Astrocyte (in vitro differentiated cells and primary cell): ENCODE measurements at regions not wholly inside any gene's neighbourhood (a gene's known extent, or its start where the extent isn't known, plus 50 kb on each side); places are given as distances from the start of the nearest gene placed in this dataset.

Experiments
- DNase-seq: peaks from one replicate; pipeline ENCODE4 v3.0.0-alpha.2; 2010; ENCODE audit warnings: low read depth
- FAIRE-seq: peaks from 2 replicates; lab custom pipeline; 2011; peaks lifted over from hg19 to GRCh38; lab: Jason Lieb, UNC
- H2AFZ ChIP-seq: 2 replicates; pipeline ENCODE4 v1.6.0; 2012; ENCODE audit warnings: low read depth, low read length, inconsistent platforms
- H3K27ac ChIP-seq: 2 replicates; pipeline ENCODE4 v1.5.1; 2011; ENCODE audit warnings: low read depth, low read length, inconsistent platforms
- H3K27me3 ChIP-seq: 2 replicates; pipeline ENCODE4 v1.6.0; 2011; ENCODE audit warnings: low read length, inconsistent platforms; ENCODE audit not compliant: insufficient read depth
- H3K36me3 ChIP-seq: 2 replicates; pipeline ENCODE4 v1.5.1; 2011; ENCODE audit warnings: low read length, inconsistent platforms; ENCODE audit not compliant: insufficient read depth
- H3K4me1 ChIP-seq: 2 replicates; pipeline ENCODE4 v1.5.1; 2011; ENCODE audit warnings: low read length, inconsistent platforms; ENCODE audit not compliant: insufficient read depth
- H3K4me2 ChIP-seq: 2 replicates; pipeline ENCODE4 v1.6.0; 2012; ENCODE audit warnings: low read length, inconsistent platforms
- H3K4me3 ChIP-seq: 2 replicates; pipeline ENCODE4 v1.5.1; 2011; ENCODE audit warnings: low read depth, mild to moderate bottlenecking, low read length, inconsistent platforms; ENCODE audit not compliant: insufficient read depth
- H3K79me2 ChIP-seq: 2 replicates; pipeline ENCODE4 v1.6.0; 2012; ENCODE audit warnings: mild to moderate bottlenecking, low read length, inconsistent platforms; ENCODE audit not compliant: insufficient read depth
- H3K9ac ChIP-seq: 2 replicates; pipeline ENCODE4 v1.6.0; 2012; ENCODE audit warnings: mild to moderate bottlenecking, low read length, inconsistent platforms
- H3K9me3 ChIP-seq: 2 replicates; pipeline ENCODE4 v1.5.1; 2012; ENCODE audit warnings: low read depth, mild to moderate bottlenecking, low read length, inconsistent platforms; ENCODE audit not compliant: insufficient read depth
- H4K20me1 ChIP-seq: 2 replicates; pipeline ENCODE4 v1.6.0; 2012; ENCODE audit warnings: low read length, inconsistent platforms; ENCODE audit not compliant: insufficient read depth
- H3K27ac Mint-ChIP-seq: one replicate; pipeline ENCODE4 v1.8.0; 2021; ENCODE audit warnings: mild to moderate bottlenecking, mixed read lengths; ENCODE audit not compliant: unreplicated experiment
- H3K27me3 Mint-ChIP-seq: one replicate; pipeline ENCODE4 v1.8.0; 2021; ENCODE audit warnings: low read depth, mixed read lengths; ENCODE audit not compliant: unreplicated experiment
- H3K36me3 Mint-ChIP-seq: one replicate; pipeline ENCODE4 v1.8.0; 2021; ENCODE audit warnings: low read depth, mixed read lengths; ENCODE audit not compliant: unreplicated experiment
- H3K4me1 Mint-ChIP-seq: one replicate; pipeline ENCODE4 v1.8.0; 2021; ENCODE audit warnings: low read depth, mixed read lengths; ENCODE audit not compliant: unreplicated experiment
- H3K4me3 Mint-ChIP-seq: one replicate; pipeline ENCODE4 v1.8.0; 2021; ENCODE audit warnings: mild to moderate bottlenecking, moderate library complexity, mixed read lengths; ENCODE audit not compliant: unreplicated experiment
- H3K9me3 Mint-ChIP-seq: one replicate; pipeline ENCODE4 v1.8.0; 2021; ENCODE audit warnings: mild to moderate bottlenecking, mixed read lengths; ENCODE audit not compliant: unreplicated experiment
- CTCF ChIP-seq: IDR thresholded peaks from 2 replicates; pipeline ENCODE4 v1.5.1; 2011; ENCODE audit warnings: low read depth, mild to moderate bottlenecking, inconsistent platforms, low read length, moderate library complexity; ENCODE audit not compliant: insufficient read depth
- EZH2 ChIP-seq: IDR thresholded peaks from 2 replicates; pipeline ENCODE4 v1.6.1; 2012; ENCODE audit warnings: mild to moderate bottlenecking, low read length, inconsistent platforms; ENCODE audit not compliant: insufficient read depth

DNA sequence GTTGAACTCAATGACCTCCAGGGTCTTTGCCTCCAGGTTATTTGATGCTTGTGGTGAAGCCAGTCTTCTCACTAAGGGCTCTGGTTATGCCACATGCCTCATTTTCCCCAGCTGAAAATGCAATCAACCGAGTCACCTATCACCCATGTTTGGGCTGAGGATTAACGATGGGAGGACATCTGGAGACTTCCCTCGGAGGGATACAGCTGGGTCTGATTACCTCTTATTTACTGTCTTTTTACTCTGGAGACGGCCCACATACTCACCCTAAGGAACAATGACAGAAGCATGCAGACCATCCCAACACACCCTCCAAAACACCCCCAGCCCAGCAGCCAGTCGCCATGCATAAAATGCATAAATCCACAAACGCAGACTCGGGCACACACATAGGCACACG, 187.4 kb downstream of the OPA1 start:
- H3K4me2 ChIP-seq: peak overlapping the region; percentile 53
- DNase-seq: no peak
- H3K9ac ChIP-seq: no peak overlapping the region
- no peaks in the 10 kb centered on the region for H3K79me2 ChIP-seq
- H3K4me1 ChIP-seq: peaks cover 33% of the 10 kb centered on the region
- H3K4me3 ChIP-seq: no peak overlapping the region
- no peaks in the 10 kb centered on the region for H3K9me3 ChIP-seq
- no peak for TF ChIP-seq EZH2
- TF ChIP-seq CTCF: no peak
- no peak overlapping the region for H3K4me3 Mint-ChIP-seq
- peaks cover 61% of the 10 kb centered on the region for H3K27me3 Mint-ChIP-seq
- no peaks in the 10 kb centered on the region for H3K9me3 Mint-ChIP-seq
- peaks cover 40% of the 10 kb centered on the region for H3K27me3 ChIP-seq
- H2AFZ ChIP-seq: no peak overlapping the region
- H3K36me3 ChIP-seq: no peaks in the 10 kb centered on the region
- H3K27ac ChIP-seq: no peak overlapping the region
- H3K36me3 Mint-ChIP-seq: no peaks in the 10 kb centered on the region
- H4K20me1 ChIP-seq: no peaks in the 10 kb centered on the region
- no peak for FAIRE-seq
- peaks cover 42% of the 10 kb centered on the region for H3K4me1 Mint-ChIP-seq
- peak overlapping the region; percentile 2 for H3K27ac Mint-ChIP-seq

GRCh38 chr3:193780810-193781478, 187.9 kb downstream of the OPA1 start:
- Histone ChIP-seq H3K4me1 (peaks cover 33% of the 10 kb centered on the region), H2AFZ (no peak overlapping the region), H3K36me3 (no peaks in the 10 kb centered on the region), H3K4me2 (peak overlapping the region; percentile 53), H3K4me3 (no peak overlapping the region), H3K27ac (peak overlapping the region; percentile 49), H3K79me2 (no peaks in the 10 kb centered on the region), H3K9me3 (no peaks in the 10 kb centered on the region), H4K20me1 (no peaks in the 10 kb centered on the region), H3K9ac (peak overlapping the region; percentile 62), H3K27me3 (peaks cover 40% of the 10 kb centered on the region)
- peak overlapping the region; percentile 2 for H3K27ac Mint-ChIP-seq
- TF ChIP-seq CTCF (peak; percentile 73), EZH2 (no peak)
- H3K9me3 Mint-ChIP-seq: no peaks in the 10 kb centered on the region
- DNase-seq: peak; percentile 71
- no peak overlapping the region for H3K4me3 Mint-ChIP-seq
- H3K4me1 Mint-ChIP-seq: peaks cover 42% of the 10 kb centered on the region
- no peak for FAIRE-seq
- peaks cover 60% of the 10 kb centered on the region for H3K27me3 Mint-ChIP-seq
- H3K36me3 Mint-ChIP-seq: no peaks in the 10 kb centered on the region

DNA sequence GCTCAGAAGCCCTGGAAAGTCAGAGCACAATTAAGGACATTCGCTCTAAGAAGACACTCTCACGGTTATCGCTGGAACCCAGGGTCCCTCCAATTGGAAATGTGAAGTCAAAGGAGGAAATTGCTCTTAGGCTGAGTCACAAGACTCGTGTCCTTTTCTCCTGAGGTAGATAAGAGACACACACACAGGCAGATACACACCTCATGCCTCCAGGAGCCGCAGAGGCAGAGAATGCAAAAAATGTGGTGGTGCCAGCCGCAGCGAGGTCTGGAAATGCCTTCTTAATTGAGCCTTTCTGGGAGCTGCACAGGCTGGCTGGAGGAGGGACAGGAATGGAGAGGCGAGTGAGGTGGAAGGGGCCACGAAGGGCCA, 189.3 kb downstream of the OPA1 start:
- Histone ChIP-seq H3K9ac (peak overlapping the region; percentile 34), H3K79me2 (no peaks in the 10 kb centered on the region), H3K4me3 (no peak overlapping the region), H3K27ac (peak overlapping the region; percentile 39), H3K27me3 (peaks cover 32% of the 10 kb centered on the region), H3K4me1 (peaks cover 33% of the 10 kb centered on the region), H3K9me3 (no peaks in the 10 kb centered on the region), H2AFZ (no peak overlapping the region), H3K4me2 (peak overlapping the region; percentile 47), H4K20me1 (no peaks in the 10 kb centered on the region), H3K36me3 (no peaks in the 10 kb centered on the region)
- H3K9me3 Mint-ChIP-seq: no peaks in the 10 kb centered on the region
- FAIRE-seq (no peak), DNase-seq (peak; percentile 80)
- peaks cover 54% of the 10 kb centered on the region for H3K27me3 Mint-ChIP-seq
- no peak for TF ChIP-seq CTCF
- no peak for TF ChIP-seq EZH2
- no peaks in the 10 kb centered on the region for H3K36me3 Mint-ChIP-seq
- H3K4me1 Mint-ChIP-seq: peaks cover 44% of the 10 kb centered on the region
- H3K27ac Mint-ChIP-seq: peak overlapping the region; percentile 86
- peak overlapping the region; percentile 12 for H3K4me3 Mint-ChIP-seq
